GM21360 (cell line): ENCODE measurements at regions not wholly inside any gene's neighbourhood (a gene's known extent, or its start where the extent isn't known, plus 50 kb on each side); places are given as distances from the start of the nearest gene placed in this dataset.
"Not testable (repeated sequence)": the region's sequence is repeated elsewhere in the genome, so short reads cannot be mapped to it uniquely, and the experiment has no call there.

Source experiments
- ATAC-seq: cut with Tn5 transposase; IDR thresholded peaks from one replicate; pipeline ENCODE4 v1.9.1; 2021; ENCODE audit warnings: mild to moderate bottlenecking, moderate library complexity; ENCODE audit not compliant: unreplicated experiment

- ATAC-seq, result no peak
Observed at GRCh38 chr3:110430146-110430545, 641.5 kb upstream of the NECTIN3 start.

GRCh38 chr3:110436209-110436608 lies 635.4 kb upstream of the NECTIN3 start:
- ATAC-seq, result no peak

GRCh38 chr3:110440066-110440653 lies 631.5 kb upstream of the NECTIN3 start:
- ATAC-seq, result not testable (repeated sequence)

GRCh38 chr3:110454066-110454465 lies 617.5 kb upstream of the NECTIN3 start:
- ATAC-seq, result no peak

DNA sequence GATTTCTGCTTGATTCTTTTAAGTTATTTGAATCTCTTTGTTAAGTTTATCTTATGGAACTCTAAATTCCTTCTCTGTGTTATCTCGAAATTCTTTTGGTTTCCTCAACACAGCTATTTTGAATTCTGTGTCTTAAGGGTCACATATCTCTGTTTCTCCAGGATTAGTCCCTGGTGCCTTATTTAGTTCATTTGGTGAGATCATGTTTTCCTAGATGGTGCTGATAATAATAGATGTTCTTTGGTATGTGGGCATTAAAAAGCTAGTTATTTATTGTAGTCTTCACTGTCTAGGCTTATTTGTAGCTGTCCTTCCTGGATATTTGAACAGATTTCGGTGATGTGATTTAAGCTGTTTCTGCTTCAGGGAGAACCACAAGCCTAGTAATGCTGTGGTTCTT lies 615.6 kb upstream of the NECTIN3 start:
- ATAC-seq, result no peak

GRCh38 chr3:110456438-110457138 lies 615.0 kb upstream of the NECTIN3 start:
- ATAC-seq, result no peak

DNA sequence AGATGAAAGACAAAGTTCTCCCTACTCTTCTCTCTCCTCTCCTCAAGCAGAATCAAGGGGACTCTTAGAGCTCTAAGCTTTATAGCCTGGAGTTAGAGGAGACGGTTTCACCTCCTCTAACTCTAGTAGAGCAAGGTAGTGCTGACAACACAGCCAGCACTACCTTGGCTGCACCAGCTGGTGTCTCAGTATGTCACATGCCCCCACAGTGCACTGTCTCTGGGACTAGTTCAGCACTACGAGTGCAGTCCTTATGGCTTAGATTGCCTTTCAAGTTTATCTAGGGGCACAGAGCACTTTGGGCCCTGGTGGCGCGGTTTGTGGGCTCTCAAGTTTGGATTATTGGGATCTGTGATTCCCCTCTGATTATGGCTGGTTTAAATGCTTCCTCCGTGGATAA lies 614.1 kb upstream of the NECTIN3 start:
- ATAC-seq, result no peak

GRCh38 chr3:110459021-110459420 lies 612.6 kb upstream of the NECTIN3 start:
- ATAC-seq, result no peak

- ATAC-seq, result no peak
Observed at GRCh38 chr3:110470310-110470709, 601.3 kb upstream of the NECTIN3 start.

- ATAC-seq, result no peak
Observed at GRCh38 chr3:110473405-110473804, 598.2 kb upstream of the NECTIN3 start.

GRCh38 chr3:110474397-110474796 lies 597.2 kb upstream of the NECTIN3 start:
- ATAC-seq, result no peak

- no peak for ATAC-seq
Observed at GRCh38 chr3:110478377-110479054, 593.1 kb upstream of the NECTIN3 start.

- no peak for ATAC-seq
Observed at GRCh38 chr3:110479731-110480130, 591.9 kb upstream of the NECTIN3 start.

GRCh38 chr3:110485389-110485788 lies 586.2 kb upstream of the NECTIN3 start:
- no peak for ATAC-seq

GRCh38 chr3:110487840-110488239 lies 583.8 kb upstream of the NECTIN3 start:
- no peak for ATAC-seq

GRCh38 chr3:110491413-110491812 lies 580.2 kb upstream of the NECTIN3 start:
- ATAC-seq, result no peak

- no peak for ATAC-seq
Observed at GRCh38 chr3:110492876-110493275, 578.7 kb upstream of the NECTIN3 start.

DNA sequence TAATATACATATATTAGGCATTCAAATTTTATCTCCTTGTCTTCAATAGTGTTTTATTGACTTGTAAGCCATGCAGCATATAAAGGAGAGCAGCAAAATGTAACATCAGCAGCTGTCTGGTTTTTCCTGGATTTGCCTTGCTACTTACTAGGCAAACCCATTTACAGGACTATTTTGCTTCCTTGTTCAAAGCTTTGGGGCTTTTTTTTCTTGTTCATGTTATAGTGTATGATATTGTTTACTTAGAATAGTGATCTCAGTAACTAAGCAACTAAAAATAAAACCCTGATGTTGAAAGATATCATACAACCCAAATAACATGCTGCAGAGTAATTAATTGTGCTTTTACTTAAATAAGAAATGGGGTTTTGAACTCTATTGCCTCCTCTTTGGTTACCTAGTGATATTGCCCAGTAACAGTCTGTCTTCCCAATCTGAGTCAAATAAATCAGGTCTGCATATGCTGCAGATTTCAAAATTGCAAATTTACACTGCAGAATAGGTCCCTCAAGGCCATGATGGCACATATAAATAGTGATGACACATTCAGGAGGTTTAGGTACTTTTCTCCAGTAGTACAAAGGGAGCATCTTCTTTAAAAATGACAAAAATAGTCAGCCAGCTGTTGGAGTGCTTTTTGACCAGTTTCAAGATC lies 578.1 kb upstream of the NECTIN3 start:
- ATAC-seq, result no peak

DNA sequence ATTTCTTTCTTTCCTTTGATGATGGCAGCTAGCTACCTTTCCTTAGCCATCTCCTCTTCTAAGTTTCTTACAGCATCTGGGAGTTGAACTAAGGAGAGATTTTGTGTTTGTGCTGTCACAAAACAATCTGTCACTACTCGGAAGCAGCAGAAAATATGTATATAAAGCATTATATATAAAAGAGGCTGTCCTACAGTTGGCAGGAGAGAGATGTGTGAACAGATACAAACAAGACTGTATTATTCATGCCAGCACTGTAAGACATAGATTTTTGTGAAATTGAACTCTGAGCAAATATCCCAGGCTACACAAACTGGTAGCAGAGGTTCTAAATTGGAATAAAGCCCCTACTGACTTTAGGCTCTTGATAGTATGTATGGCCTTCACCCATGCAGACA lies 577.5 kb upstream of the NECTIN3 start:
- no peak for ATAC-seq

GRCh38 chr3:110494728-110495127 lies 576.9 kb upstream of the NECTIN3 start:
- no peak for ATAC-seq

DNA sequence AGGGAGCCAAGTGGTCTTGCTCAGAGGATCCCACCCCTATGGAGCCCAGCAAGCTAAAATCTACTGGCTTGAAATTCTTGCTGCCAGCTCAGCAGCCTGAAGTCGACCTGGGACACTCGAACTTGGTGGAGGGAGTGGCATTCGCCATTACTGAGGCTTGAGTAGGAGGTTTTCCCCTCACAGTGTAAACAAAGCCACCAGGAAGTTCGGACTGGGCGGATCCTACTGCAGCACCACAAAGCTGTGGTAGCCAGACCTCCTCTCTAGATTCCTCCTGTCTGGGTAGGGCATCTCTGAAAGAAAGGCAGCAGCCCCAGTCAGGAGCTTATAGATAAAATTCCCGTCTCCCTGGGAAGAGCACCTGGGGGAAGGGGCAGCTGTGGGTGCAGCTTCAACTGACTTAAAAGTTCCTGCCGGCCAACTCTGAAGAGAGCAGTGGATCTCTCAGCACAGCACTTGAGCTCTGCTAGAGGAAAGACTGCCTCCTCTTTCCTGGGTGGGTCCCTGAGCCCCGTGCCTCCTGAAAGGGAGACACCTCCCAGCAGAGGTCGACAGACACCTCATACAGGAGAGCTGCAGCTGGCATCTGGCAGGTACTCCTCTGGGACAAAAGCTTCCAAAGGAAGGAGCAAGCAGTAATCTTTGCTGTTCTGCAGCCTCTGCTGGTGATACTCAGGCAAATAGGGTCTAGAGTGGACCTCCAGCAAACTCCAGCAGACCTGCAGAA lies 576.3 kb upstream of the NECTIN3 start:
- no peak for ATAC-seq
